Esophagus (tissue), 2 donors: ENCODE measurements at regions not wholly inside any gene's neighbourhood (a gene's known extent, or its start where the extent isn't known, plus 50 kb on each side); places are given as distances from the start of the nearest gene placed in this dataset.

ENCODE experiments used
- H3K27ac ChIP-seq, 2 donors: one replicate each; pipeline ENCODE4 v1.5.1; 2013; ENCODE audit warnings: low read depth in 2 of 2, mild to moderate bottlenecking in 2 of 2, inconsistent platforms in 1 of 2, low read length in 1 of 2, moderate library complexity in 1 of 2
- H3K27me3 ChIP-seq, 2 donors: one replicate each; pipeline ENCODE4 v1.6.1; 2013; ENCODE audit warnings: low read length in 2 of 2, control low read depth in 1 of 2, mild to moderate bottlenecking in 1 of 2; ENCODE audit not compliant: insufficient read depth in 2 of 2, control insufficient read depth in 1 of 2
- H3K36me3 ChIP-seq, 2 donors: one replicate each; pipeline ENCODE4 v1.6.1; 2013; ENCODE audit warnings: low read length in 1 of 2; ENCODE audit not compliant: control insufficient read depth in 2 of 2, insufficient read depth in 2 of 2
- H3K4me1 ChIP-seq, 2 donors: one replicate each; pipeline ENCODE4 v1.6.1; 2013; ENCODE audit warnings: low read length in 1 of 2; ENCODE audit not compliant: control insufficient read depth in 2 of 2, insufficient read depth in 2 of 2
- H3K4me3 ChIP-seq, 2 donors: one replicate each; pipeline ENCODE4 v1.5.1; 2013; ENCODE audit warnings: low read length in 2 of 2, mild to moderate bottlenecking in 2 of 2, low read depth in 1 of 2, moderate library complexity in 1 of 2
- H3K9me3 ChIP-seq, 2 donors: one replicate each; pipeline ENCODE4 v1.6.1; 2013; ENCODE audit warnings: mild to moderate bottlenecking in 2 of 2, low read depth in 1 of 2, low read length in 1 of 2, moderate library complexity in 1 of 2; ENCODE audit not compliant: control insufficient read depth in 2 of 2, insufficient read depth in 1 of 2
- WGBS, 2 donors: extraction: QIAGEN DNeasy Blood & Tissue Kit; methylation state at CpG; one replicate each; pipeline ENCODE4 v1.1.7; 2013; 5-methylcytosine and 5-hydroxymethylcytosine counted together
- donor health status: healthy with polysubstance abuse.
- donor health status: Bipolar disorder and iron deficiency.

- Histone ChIP-seq H3K27ac (no peak overlapping the region), H3K4me3 (no peak overlapping the region), H3K36me3 (no peaks in the 10 kb centered on the region), H3K27me3 (no peaks in the 10 kb centered on the region), H3K9me3 (no peaks in the 10 kb centered on the region), H3K4me1 (no peaks in the 10 kb centered on the region)
- 89 to 91% methylated on average over 5 of the region's 5 CpGs for WGBS, 2 donors
Observed at GRCh38 chr11:109221190-109221589, 200.8 kb upstream of the C11orf87 start.

- Histone ChIP-seq H3K27ac (no peak overlapping the region), H3K9me3 (no peaks in the 10 kb centered on the region), H3K36me3 (no peaks in the 10 kb centered on the region), H3K4me3 (no peak overlapping the region), H3K4me1 (no peaks in the 10 kb centered on the region), H3K27me3 (no peaks in the 10 kb centered on the region)
- 91 to 97% methylated on average over 2 of the region's 2 CpGs for WGBS, 2 donors
Observed at GRCh38 chr11:109222761-109223160, 199.2 kb upstream of the C11orf87 start.

GRCh38 chr11:109223451-109223850 is 198.5 kb upstream of the C11orf87 start:
- no peak overlapping the region for H3K27ac ChIP-seq
- no peaks in the 10 kb centered on the region for H3K4me1 ChIP-seq
- H3K9me3 ChIP-seq: no peaks in the 10 kb centered on the region
- H3K27me3 ChIP-seq: no peaks in the 10 kb centered on the region
- H3K36me3 ChIP-seq: no peaks in the 10 kb centered on the region
- H3K4me3 ChIP-seq: no peak overlapping the region

GRCh38 chr11:109229682-109230081 is 192.3 kb upstream of the C11orf87 start:
- Histone ChIP-seq H3K27ac (no peak overlapping the region), H3K9me3 (no peaks in the 10 kb centered on the region), H3K4me1 (no peaks in the 10 kb centered on the region), H3K36me3 (no peaks in the 10 kb centered on the region), H3K4me3 (no peak overlapping the region), H3K27me3 (no peaks in the 10 kb centered on the region)
- WGBS, 2 donors: 72 to 84% methylated on average over 2 of the region's 2 CpGs

- no peaks in the 10 kb centered on the region for H3K36me3 ChIP-seq
- H3K4me1 ChIP-seq: no peaks in the 10 kb centered on the region
- no peaks in the 10 kb centered on the region for H3K27me3 ChIP-seq
- WGBS, 2 donors: 84 to 88% methylated on average over 2 of the region's 2 CpGs
- no peaks in the 10 kb centered on the region for H3K9me3 ChIP-seq
- no peak overlapping the region for H3K4me3 ChIP-seq
- H3K27ac ChIP-seq: no peak overlapping the region
Observed at GRCh38 chr11:109236188-109236587, 185.8 kb upstream of the C11orf87 start.

GRCh38 chr11:109236696-109237095 is 185.3 kb upstream of the C11orf87 start:
- H3K9me3 ChIP-seq: no peaks in the 10 kb centered on the region
- no peaks in the 10 kb centered on the region for H3K27me3 ChIP-seq
- WGBS, 2 donors: 32 to 61% methylated on average over 1 of the region's 1 CpG
- no peaks in the 10 kb centered on the region for H3K36me3 ChIP-seq
- no peaks in the 10 kb centered on the region for H3K4me1 ChIP-seq
- no peak overlapping the region for H3K27ac ChIP-seq
- no peak overlapping the region for H3K4me3 ChIP-seq

GRCh38 chr11:109237636-109238035 is 184.4 kb upstream of the C11orf87 start:
- no peak overlapping the region for H3K4me3 ChIP-seq
- H3K9me3 ChIP-seq: no peaks in the 10 kb centered on the region
- H3K36me3 ChIP-seq: no peaks in the 10 kb centered on the region
- H3K27me3 ChIP-seq: no peaks in the 10 kb centered on the region
- no peaks in the 10 kb centered on the region for H3K4me1 ChIP-seq
- no peak overlapping the region for H3K27ac ChIP-seq

GRCh38 chr11:109241988-109242536 is 179.9 kb upstream of the C11orf87 start:
- 27 to 41% methylated on average over 3 of the region's 3 CpGs for WGBS, 2 donors
- H3K27ac ChIP-seq: no peak overlapping the region
- no peak overlapping the region for H3K4me3 ChIP-seq
- no peaks in the 10 kb centered on the region for H3K9me3 ChIP-seq
- H3K4me1 ChIP-seq: no peaks in the 10 kb centered on the region
- no peaks in the 10 kb centered on the region for H3K36me3 ChIP-seq
- no peaks in the 10 kb centered on the region for H3K27me3 ChIP-seq

- WGBS, 2 donors: 70 to 82% methylated on average over 5 of the region's 5 CpGs
Observed at GRCh38 chr11:109247071-109247470, 174.9 kb upstream of the C11orf87 start.

GRCh38 chr11:109249597-109249996 is 172.4 kb upstream of the C11orf87 start:
- no peaks in the 10 kb centered on the region for H3K9me3 ChIP-seq
- no peak overlapping the region for H3K4me3 ChIP-seq
- 35 to 38% methylated on average over 3 of the region's 3 CpGs for WGBS, 2 donors
- no peaks in the 10 kb centered on the region for H3K4me1 ChIP-seq
- H3K27me3 ChIP-seq: no peaks in the 10 kb centered on the region
- H3K27ac ChIP-seq: no peak overlapping the region
- no peaks in the 10 kb centered on the region for H3K36me3 ChIP-seq

More at GRCh38 chr11:109247071-109247470, 174.9 kb upstream of the C11orf87 start:
- no peaks in the 10 kb centered on the region for H3K27me3 ChIP-seq
- no peak overlapping the region for H3K4me3 ChIP-seq
- H3K27ac ChIP-seq: no peak overlapping the region
- H3K4me1 ChIP-seq: no peaks in the 10 kb centered on the region
- no peaks in the 10 kb centered on the region for H3K9me3 ChIP-seq
- no peaks in the 10 kb centered on the region for H3K36me3 ChIP-seq
